ENCODE measurements at regions not wholly inside any gene's neighbourhood (a gene's known extent, or its start where the extent isn't known, plus 50 kb on each side); places are given as distances from the start of the nearest gene placed in this dataset.
"Not testable (repeated sequence)": the region's sequence is repeated elsewhere in the genome, so short reads cannot be mapped to it uniquely, and the experiment has no call there.

DNA sequence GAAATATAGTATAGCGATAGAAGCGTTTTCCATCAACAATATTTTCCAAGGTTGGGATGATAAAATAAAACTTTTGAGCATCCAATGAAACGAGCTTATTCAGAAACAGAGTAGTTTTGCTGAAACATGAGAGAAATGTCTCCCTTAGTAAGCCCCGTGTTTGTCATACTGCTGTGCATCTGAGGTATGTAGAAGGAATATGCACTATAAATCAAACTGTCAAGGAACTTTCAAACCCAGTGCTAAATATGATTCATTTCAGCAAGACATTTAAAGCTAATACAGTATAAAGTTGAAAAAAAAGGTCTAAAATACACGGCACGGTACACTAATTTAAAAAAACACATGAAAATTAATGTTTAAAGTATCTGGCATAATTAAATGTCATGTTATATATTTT is 546.2 kb downstream of the SLITRK5 start:
- DNase-seq (ENCODE audit: low read depth, low spot score), result no peak

DNA sequence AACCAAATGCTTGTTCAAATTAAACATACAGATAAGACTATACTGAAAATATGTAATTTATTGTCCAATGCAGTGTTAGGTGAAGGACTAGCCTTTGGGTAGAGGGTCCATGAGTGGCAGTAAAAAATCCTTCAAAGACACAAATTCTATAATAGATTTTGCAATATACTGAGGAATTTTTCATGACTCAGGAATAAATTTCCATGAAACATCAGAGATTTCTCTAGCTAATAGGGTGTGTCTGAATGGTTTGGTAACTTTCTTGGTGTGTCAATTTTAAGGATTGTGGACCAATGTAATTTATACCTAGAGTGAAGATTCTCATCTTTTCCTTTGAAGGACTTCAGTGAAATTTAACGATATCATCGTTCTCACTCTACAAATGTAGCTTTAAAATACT is 546.7 kb downstream of the SLITRK5 start:
- no peak for DNase-seq (ENCODE audit: low read depth, low spot score)

DNA sequence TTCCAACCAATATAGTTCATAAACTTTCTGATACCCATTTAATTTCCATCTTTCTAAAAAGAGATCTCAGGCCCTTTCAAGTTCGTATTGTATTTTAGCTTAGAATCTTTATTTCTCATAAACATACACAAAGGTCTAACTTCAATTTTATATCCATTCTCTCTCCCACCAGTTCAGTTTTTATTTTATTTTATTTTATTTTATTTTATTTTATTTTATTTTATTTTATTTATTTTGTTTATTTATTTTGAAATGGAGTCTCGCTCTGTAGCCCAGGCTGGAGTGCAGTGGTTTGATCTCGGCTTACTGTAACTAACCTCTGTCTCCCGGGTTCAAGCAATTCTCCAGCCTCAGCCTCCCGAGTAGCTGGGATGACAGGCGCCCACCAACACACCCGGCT is 552.8 kb downstream of the SLITRK5 start:
- no peak for DNase-seq (ENCODE audit: low read depth, low spot score)

DNA sequence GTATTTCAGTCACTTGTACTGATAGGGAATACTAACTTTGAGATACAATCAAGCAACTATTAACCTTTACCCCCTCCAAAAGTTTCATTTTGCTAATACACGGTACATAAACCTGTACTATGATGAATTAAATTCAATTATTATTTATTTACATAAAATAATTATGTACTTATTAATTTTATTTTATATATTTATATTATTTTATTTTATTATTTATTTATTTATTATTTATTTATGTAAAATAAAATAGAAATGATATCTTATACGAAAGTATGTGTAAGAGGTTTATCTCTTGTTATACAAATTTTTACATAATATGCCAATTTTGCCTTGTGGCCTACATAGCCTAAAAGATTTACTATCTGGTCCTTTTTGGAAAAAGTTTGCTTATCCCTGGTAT is 564.3 kb downstream of the SLITRK5 start:
- no peak for DNase-seq (ENCODE audit: low read depth, low spot score)

DNA sequence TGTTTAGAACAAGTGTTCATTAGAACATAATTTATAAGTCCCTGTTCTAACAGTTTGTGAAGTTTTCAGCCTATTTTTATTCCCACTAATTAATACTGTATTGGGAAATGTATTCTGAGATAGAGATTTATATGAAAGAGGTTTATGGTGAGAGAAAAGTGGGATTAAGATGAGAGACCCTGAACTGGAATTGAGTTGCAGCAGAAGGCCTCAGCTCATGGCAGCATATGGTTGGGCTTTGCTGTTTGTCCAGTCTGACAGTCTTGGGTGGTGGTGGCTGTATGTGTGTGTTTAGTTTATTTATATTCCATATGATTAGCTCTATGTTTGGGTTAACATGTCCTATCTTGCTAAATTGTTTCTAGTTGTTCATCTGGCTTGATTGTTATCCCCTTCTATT is 575.1 kb downstream of the SLITRK5 start:
- DNase-seq (ENCODE audit: low read depth, low spot score), result no peak

DNA sequence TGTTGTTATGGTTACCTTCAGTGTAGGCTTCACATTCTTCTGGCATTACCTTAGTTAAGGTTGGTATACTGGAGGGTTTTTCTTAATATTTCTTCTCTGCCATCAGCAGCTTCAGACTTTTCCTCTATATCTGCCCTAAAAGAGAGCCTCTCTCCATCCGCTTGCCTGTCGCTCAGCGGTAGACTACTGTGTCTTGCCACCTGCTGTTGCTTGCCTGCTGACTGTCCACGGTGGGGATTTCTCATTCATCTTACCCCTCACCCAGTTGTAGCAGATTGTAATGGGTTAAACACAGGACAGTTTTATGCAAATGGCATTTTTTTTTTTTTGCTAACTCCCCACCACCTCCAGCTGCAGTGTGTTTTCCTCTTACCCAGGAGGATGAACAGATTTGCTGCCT is 577.2 kb downstream of the SLITRK5 start:
- no peak for DNase-seq (ENCODE audit: low read depth, low spot score)

DNA sequence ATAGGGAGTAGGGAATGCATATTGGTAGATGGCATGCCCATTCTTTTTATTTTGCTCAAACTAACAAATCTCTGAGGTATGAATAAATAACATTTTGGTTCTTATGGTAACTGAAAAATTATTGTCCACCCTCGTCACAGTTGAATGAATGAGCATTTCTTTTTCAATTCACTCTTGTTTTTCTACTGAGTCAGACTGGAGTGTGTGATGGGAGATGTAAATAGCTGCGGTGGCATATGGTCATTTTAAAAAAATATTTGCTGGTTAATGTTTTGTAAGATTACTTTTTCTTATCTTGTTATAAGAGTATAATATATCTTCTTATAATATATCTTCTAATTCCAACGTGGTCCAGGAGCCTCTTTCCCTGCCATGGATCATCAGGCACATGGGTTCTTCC is 586.5 kb downstream of the SLITRK5 start:
- no peak for DNase-seq (ENCODE audit: low read depth, low spot score)

DNA sequence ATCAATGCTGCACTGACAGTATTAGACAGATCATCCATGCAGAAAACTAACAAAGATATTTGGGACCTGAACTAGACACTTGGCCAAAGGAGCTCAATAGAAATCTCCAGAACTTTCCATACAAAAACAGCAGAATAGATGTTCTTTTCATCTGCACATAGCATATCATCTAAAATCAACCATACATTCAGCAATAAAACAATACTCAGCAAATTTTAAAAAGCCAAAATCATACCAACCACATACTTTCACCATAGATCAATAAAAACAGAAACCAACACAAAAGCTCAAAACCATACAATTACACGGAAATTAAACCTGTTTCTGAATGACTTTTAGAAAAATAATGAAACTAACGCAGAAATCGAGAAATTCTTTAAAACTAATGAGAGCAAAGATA is 592.6 kb downstream of the SLITRK5 start:
- no peak for DNase-seq (ENCODE audit: low read depth, low spot score)

DNA sequence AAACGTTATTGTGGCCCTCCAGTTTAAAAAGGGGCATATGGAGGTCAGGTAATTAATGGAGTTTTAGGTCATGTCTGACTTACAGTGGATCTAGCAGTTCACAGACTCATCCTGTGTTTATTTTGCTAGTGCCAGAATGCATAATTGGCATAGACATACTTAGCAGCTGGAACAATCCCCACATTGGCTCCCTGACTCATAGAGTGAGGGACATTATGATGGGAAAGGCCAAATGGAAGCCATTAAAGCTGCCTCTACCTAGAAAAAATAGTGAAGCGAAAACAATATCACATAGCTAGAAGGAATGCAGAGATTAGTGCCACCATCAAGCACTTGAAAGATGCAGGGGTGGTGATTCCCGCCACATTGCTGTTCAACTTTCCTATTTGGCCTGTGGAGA is 610.7 kb downstream of the SLITRK5 start:
- no peak for DNase-seq (ENCODE audit: low read depth, low spot score)

DNA sequence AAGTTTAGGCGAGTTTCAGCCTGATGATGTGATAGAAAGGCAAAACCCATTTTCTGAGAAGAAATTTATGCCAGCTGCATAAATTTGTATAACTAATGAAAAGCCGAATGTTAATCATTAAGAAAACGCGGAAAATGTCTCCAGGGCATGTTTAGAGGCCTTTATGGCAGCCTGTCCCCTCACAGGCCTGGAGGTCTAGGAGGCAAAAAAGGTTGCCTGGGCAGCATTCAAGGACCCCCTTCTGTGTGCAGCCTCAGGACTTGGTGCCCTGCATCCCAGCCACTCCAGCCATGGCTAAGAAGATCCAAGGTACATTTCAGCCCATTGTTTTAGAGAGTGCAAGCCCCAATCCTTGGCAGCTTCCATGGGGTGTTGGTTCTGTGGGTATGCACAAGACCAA is 614.2 kb downstream of the SLITRK5 start:
- DNase-seq (ENCODE audit: low read depth, low spot score), result no peak

DNA sequence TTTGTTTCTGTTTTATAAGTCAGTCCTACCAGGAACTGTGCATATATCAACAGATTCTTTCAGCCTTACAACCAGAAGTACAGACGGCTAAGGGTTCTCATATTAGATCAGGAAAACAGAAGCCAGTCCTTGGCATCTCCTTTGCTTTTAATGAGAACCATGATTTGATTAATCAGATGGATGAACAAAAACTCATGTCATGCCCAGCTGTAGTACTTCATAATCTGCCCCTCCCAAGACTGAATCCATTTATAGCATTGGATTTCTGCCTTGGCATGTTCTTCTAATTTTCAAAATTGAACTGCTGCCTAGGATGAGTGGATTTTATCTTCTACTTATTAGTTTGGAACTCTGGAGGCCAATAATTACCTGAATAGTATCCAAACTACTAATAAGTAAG is 617.2 kb downstream of the SLITRK5 start:
- DNase-seq (ENCODE audit: low read depth, low spot score), result no peak

DNA sequence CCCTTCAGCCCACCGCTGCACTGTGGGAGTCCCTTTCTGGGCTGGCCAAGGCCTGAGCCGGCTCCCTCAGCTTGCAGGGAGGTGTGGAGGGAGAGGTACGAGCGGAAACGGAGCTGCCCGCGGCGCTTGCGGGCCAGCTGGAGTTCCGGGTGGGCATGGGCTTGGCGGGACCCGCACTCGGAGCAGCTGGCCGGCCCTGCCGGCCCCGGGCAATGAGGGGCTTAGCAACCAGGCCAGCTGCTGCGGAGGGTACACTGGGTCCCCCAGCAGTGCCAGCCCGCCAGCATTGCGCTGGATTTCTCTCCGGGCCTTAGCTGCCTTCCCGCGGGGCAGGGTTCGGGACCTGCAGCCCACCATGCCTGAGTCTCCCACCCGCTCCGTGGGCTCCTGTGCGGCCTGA is 620.6 kb downstream of the SLITRK5 start:
- not testable (repeated sequence) for DNase-seq (ENCODE audit: low read depth, low spot score)

DNA sequence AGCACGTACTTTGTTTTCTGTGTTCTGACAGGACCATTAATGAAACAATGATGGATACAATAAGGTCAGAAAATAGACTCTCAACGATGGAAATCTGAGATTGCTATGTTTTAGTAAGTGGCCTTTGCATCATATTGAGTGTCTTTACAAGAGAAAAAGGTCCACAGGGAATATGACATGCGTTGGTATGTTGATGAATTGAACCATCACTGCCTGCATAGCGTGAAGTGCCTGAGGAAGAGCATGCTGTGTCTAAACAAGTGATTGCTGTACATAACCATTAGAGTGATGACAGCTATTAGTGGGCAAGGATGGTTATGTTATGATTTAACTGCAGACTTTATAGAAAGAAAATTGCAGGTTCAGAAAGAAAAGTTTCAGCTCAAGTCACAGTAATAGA is 623.2 kb downstream of the SLITRK5 start:
- no peak for DNase-seq (ENCODE audit: low read depth, low spot score)

DNA sequence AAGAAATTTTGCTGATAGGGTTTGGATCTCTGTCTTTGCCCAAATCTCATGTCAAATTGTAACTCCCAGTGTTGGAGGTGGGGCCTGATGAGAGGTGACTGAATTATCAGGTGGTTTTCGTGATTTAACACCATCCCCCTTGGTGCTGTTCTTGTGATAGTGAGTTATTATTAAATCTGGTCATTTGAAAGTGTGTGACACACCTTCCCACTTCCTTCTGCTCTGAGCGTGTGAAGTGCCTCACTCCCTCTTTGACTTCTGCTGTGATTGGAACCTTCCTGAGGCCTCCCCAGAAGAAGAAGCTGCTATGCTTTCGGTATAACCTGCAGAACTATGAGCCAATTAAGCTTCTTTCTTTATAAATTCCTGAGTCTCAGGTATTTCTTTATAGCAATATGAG is 632.0 kb downstream of the SLITRK5 start:
- no peak for DNase-seq (ENCODE audit: low read depth, low spot score)

DNA sequence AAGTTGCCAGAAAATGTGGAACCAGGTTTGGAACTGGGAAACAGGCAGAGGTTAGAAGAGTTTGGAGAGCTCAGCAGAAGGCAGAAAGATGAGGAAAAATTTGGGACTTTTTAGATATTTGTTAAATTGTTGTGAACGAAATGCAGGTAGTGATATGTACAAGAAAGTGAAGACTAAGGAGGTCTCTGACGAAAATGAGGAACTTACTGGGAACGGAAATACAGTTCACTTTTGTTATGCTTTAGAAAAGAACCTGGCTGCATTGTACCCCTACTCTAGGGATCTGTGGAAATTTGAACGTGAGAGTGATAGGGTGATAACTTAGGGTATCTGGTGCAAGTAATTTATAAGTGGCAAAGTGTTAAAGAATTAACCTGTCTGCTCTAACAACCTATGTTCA is 632.4 kb downstream of the SLITRK5 start:
- no peak for DNase-seq (ENCODE audit: low read depth, low spot score)

DNA sequence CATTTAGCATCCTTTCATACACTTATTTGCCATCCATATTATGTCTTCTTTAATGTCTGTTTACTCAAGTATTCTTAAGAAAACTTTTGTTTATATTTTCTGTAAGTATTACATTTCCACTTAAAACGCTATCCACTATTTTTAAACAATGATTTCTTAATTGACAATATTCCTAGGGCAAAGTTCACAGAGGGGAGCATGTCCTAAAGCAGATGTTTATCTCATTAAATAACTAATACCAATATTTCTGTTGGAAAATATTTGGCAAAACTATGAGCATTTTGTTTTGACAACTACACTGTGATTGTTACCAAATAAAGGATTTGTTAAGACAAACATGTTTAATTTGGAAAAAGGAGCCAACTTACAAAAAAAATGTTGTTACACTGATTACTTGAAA is 643.3 kb downstream of the SLITRK5 start:
- no peak for DNase-seq (ENCODE audit: low read depth, low spot score)

DNA sequence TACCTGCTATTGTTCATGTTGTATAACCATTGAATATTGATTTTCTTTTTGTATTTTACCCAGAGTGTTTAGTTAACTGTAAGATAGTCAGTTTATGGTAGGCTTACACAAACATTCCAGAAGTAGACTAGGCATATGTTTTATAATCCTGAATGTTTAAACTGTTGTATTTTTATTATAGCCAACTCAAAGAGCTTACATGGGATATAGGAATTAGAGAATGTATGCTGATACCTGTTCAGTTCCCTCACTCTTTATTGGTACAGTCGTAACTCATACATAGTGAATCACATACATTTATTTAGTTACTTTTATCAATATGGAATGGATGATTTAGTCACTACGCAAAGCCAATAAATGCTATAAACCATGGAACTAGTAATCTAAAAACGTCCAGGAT is 657.9 kb downstream of the SLITRK5 start:
- no peak for DNase-seq (ENCODE audit: low read depth, low spot score)

DNA sequence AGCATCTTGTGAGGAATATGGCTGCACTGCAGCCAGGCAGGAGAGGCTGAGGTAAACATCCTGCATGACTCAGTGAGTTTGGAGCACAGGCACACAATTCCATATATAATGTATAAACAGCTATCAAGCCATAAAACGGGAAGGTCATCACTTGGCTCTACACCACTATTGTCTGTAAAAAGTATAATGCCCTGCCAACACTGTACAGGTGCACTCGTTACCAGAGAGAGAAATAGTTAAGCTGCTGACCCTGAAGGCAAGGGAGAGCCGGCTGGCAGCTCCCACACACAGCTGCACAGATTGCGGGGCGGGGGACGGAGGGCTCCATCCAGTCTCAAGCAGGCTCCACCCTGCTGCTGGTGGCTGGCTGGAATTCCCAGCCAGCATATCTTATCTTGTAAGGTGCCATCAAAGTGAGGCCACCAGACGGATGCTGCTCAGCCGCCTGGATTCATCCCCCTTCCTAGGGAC is 668.1 kb downstream of the SLITRK5 start:
- DNase-seq (ENCODE audit: low read depth, low spot score), result no peak

DNA sequence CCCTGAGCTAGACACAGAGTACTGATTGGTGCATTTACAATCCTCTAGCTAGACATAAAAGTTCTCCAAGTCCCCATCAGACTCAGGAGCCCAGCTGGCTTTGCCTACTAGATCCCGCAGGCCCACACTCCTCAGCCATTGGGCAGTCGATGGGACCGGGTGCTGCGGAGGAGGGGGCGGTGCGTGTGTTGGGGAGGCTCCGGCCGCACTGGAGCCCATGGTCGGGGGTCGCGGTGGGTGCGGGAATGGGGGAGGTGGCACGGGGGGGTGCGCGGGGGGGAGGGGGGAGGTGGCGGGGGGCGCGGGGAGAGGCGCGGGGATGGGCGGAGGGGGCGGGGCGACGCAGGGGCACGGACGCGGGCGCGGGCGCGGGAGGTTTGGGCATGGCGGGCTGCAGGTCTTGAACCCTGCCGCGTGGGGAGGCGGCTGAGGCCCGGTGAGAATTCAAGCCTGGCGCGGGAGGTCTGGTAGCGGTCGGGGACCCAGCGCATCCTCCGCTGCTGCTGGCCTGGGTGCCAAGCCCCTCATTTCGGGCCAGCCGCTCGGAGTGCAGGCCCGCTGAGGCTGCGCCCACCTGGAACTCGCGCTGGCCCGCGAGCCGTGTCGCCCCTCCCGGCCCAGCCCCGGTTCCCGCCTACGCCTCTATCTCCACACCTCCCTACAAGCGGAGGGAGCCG is 674.1 kb downstream of the SLITRK5 start:
- DNase-seq (ENCODE audit: low read depth, low spot score), result no peak

DNA sequence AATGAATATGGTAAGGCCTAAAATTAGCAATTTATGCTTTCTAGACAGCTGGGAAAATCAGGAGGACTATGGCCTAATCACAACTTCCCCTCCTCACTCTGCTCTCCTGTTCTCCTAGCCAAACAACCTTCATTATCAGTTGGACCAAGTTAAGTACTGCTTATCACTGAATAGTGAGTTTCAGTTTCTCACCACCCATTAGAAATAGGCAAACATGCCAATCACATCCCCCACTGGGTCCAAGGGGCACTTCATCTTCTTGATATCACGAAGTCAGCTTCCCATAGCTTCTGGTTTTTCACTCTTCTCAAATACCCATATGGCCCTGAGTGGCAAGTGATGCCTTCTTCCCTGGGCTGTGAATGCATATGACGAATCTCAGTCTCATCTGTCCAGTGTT is 689.6 kb downstream of the SLITRK5 start:
- no peak for DNase-seq (ENCODE audit: low read depth, low spot score)

DNA sequence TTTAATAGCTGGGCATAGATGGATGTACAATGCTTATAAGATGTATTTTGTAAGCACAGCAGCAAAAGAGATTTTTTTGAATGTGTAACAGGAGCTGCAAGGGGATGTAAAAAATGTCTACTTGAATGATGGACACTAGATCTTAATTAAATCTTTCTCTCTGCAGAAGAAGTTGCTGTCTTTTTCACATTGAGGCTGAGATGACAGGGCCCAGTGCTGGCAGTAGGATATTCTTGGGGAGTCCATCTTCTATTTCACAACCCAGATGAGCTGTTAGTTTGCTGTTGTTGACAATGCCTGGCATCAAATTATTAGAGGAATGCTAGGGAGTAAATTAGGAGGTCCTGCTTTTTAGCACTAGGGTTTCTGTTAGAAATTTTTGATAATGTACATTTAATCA is 698.7 kb downstream of the SLITRK5 start:
- no peak for DNase-seq (ENCODE audit: low read depth, low spot score)

DNA sequence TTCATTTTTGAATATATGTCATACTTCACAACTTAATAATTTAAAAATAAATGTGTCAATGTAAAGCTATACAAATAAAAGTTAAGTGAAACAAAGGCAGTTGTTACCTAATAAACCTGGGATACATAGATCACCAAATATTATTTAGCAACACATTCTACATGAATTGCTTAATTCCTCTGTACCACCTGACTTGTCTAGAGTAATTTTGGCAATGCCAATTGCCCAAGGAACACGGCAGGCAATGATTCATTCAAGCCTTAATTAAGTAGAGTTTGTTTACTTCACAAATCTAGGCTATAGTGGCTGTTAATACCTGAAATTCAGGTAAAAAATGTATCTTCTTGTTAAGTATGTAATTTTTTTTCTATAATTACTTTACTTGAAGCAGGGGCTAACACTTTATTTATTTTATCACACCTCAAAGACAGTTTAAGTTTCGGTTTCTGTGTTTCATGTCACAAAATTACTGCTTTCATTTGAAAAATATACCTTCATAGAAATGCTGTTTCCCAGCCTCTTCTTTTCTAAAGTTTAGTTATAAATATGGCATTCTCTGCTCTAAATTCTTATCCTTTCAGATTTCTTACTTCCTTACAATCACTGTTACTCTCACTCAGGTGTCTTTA is 705.7 kb downstream of the SLITRK5 start:
- DNase-seq (ENCODE audit: low read depth, low spot score), result no peak

DNA sequence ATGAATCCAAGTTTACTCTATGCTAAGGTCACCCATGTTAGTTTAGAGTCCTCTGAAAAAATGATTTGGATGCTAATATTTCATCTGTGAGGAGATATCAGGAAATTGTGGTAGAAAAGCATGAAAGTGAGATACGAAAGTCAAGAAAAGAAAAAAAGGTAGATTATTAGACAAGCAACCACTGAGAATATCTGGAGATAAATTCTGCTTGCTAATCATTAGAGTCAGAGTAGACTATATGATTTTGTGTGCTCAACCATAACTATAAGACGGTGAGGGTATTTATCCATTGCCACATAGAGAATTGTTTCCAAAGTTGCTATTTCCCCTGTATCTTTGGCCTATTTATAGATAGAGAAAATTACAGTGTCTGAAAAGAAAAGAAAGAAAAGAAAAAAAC is 706.7 kb downstream of the SLITRK5 start:
- no peak for DNase-seq (ENCODE audit: low read depth, low spot score)

DNA sequence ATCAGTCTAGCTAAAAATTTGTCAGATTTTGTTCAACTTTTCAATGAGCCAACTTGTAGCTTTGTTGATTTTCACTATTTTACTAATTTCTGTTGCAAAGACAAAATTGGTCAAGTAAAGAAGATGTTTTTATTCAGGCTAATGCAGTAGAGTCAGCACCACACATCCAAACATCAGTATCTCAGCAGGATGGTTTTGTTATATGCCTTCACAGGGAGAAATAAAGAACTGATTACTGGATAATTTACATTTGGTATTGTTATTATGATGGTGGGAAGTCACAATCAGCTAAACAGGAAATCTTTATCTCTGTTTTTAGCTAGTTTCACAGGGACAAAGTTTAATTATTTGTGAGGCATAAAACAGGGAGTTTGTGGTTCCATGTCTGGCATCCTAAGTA is 713.4 kb downstream of the SLITRK5 start:
- no peak for DNase-seq (ENCODE audit: low read depth, low spot score)

Data from pulmonary artery endothelial cell (primary cell).